ENCODE measurements at regions not wholly inside any gene's neighbourhood (a gene's known extent, or its start where the extent isn't known, plus 50 kb on each side); places are given as distances from the start of the nearest gene placed in this dataset.
"Not testable (repeated sequence)": the region's sequence is repeated elsewhere in the genome, so short reads cannot be mapped to it uniquely, and the experiment has no call there.

DNA sequence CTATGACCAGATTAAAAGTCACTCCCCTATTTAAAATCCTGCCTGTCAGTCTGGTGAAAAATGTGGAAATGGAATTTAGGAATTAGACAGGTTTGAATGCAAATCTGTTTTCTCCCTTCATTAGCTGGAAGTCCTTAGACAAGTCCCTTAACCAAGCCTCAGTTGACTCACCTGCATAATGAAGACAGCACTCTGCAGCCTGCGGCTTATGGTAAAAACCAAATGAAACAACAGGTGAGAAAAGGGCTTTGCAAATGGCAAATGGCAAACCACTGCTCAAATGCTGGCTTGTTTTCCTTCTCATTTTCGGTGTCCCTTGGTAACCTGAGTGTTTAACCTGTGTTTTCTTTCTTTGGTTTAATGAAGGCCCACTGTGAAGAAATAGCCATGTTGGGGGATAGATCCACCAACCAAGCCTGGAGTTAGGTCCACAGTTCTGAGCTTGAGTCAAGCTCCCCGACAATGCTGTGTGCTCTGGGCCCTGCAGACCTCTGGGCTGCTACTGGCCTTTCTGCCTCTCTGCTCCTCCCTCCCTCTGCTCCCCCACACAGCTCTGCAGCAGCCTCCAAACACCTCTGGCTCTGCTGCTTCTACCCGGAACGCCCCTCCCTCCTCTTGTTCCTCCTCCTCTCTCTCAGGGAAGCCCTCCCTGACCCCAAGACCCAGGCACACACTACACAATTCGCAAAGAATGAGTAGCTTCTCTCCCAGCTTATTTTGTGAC, 641.8 kb downstream of the MATN1 start:
- H3K4me3 Mint-ChIP-seq (ENCODE audit: low read depth) = no peak overlapping the region
- peaks cover 3% of the 10 kb centered on the region for H3K4me1 Mint-ChIP-seq (ENCODE audit: low read depth)
- H3K36me3 Mint-ChIP-seq (ENCODE audit: insufficient read depth) = no peaks in the 10 kb centered on the region
- TF ChIP-seq, protein P1, sequence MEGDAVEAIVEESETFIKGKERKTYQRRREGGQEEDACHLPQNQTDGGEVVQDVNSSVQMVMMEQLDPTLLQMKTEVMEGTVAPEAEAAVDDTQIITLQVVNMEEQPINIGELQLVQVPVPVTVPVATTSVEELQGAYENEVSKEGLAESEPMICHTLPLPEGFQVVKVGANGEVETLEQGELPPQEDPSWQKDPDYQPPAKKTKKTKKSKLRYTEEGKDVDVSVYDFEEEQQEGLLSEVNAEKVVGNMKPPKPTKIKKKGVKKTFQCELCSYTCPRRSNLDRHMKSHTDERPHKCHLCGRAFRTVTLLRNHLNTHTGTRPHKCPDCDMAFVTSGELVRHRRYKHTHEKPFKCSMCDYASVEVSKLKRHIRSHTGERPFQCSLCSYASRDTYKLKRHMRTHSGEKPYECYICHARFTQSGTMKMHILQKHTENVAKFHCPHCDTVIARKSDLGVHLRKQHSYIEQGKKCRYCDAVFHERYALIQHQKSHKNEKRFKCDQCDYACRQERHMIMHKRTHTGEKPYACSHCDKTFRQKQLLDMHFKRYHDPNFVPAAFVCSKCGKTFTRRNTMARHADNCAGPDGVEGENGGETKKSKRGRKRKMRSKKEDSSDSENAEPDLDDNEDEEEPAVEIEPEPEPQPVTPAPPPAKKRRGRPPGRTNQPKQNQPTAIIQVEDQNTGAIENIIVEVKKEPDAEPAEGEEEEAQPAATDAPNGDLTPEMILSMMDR (IDR thresholded peaks at IDR 0.05; ENCODE audit: unreplicated experiment) = no peak
- H3K27ac Mint-ChIP-seq = no peak overlapping the region
- H3K9me3 Mint-ChIP-seq (ENCODE audit: low read depth) = peaks cover 3% of the 10 kb centered on the region
- peaks cover 6% of the 10 kb centered on the region for H3K27me3 Mint-ChIP-seq
- no peak for DNase-seq (ENCODE audit: low spot score, unreplicated experiment)

DNA sequence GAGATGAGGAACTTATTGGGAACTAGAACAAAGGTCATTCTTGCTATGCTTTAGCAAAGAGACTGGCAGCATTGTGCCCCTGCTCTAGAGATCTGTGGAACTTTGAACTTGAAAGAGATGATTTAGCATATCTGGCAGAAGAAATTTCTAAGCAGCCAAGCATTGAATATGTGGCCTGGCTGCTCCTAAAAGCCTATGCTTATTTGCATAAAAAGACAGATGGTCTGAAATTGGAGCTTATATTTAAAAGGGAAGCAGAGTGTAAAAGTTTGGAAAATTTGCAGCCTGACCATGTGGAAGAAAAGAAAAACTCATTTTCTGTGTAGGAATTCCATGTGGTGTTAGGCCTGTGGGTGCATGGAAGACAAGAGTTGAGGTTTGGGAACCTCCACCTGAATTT, 647.5 kb downstream of the MATN1 start:
- H3K27ac Mint-ChIP-seq; H3K4me1 Mint-ChIP-seq (ENCODE audit: low read depth); DNase-seq (ENCODE audit: low spot score, unreplicated experiment); H3K36me3 Mint-ChIP-seq (ENCODE audit: insufficient read depth); H3K4me3 Mint-ChIP-seq (ENCODE audit: low read depth); H3K27me3 Mint-ChIP-seq: not testable (repeated sequence)
- peaks cover 10% of the 10 kb centered on the region for H3K9me3 Mint-ChIP-seq (ENCODE audit: low read depth)

DNA sequence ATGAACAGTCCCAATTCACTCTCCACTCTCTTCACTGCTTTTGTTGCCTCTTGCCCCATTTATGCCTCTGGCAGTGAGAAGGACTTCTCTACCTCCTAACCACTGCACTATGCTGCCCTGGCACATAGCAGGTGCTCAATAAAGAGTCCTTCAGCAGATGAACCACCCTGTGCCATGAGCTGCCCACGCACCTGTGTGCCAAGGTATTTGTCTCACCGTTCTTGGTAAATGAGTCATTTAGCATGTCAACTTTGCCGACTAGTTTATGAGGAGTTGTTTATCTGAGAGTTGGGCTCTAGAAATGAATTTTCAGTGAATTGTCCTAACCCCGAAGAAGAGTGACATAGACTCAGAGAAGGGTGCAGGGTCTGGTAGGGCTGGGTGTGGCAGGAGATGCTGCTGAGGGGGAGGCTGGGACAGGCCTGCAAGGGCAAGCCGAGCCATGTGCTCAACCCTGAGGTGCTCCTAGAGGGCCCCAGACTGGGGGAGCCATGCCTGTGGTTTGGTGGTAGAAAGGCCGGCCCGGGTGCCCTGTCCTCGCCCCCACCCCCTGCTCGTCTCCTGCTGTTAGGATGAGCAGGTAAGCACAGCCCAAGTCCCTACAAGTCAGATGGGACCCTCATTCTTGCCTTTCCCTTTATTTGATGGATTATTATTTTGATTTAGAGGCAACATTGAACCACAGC, 654.5 kb downstream of the MATN1 start:
- Mint-ChIP-seq H3K27me3 (no peaks in the 10 kb centered on the region), H3K27ac (no peak overlapping the region), H3K4me1 (ENCODE audit: low read depth) (peaks cover 3% of the 10 kb centered on the region), H3K4me3 (ENCODE audit: low read depth) (no peak overlapping the region), H3K36me3 (ENCODE audit: insufficient read depth) (no peaks in the 10 kb centered on the region), H3K9me3 (ENCODE audit: low read depth) (no peaks in the 10 kb centered on the region)
- DNase-seq (ENCODE audit: low spot score, unreplicated experiment) = no peak
- TF ChIP-seq, protein P1 (IDR thresholded peaks at IDR 0.05; ENCODE audit: unreplicated experiment) = no peak

DNA sequence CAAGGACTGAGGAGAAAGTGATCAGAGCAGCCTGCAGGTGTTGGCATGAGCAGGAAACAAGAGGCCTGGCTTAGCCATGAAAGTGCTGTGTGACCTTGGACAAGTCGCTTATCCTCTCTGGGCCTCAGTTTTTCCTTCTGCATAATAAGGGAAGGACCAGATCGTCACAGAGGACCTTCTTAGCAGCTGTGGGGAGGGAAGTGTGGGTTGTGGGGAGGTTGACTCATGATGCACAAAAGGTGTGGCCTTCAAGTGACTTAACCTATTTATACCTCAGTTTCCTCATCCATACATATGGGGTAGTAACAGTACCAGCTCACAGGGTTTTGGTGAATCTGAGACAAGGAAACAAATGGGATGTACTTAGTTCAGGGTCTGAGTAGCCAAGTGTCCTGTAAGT, 658.8 kb downstream of the MATN1 start:
- no peaks in the 10 kb centered on the region for H3K27me3 Mint-ChIP-seq
- H3K36me3 Mint-ChIP-seq (ENCODE audit: insufficient read depth) = no peaks in the 10 kb centered on the region
- H3K4me1 Mint-ChIP-seq (ENCODE audit: low read depth) = peaks cover 9% of the 10 kb centered on the region

DNA sequence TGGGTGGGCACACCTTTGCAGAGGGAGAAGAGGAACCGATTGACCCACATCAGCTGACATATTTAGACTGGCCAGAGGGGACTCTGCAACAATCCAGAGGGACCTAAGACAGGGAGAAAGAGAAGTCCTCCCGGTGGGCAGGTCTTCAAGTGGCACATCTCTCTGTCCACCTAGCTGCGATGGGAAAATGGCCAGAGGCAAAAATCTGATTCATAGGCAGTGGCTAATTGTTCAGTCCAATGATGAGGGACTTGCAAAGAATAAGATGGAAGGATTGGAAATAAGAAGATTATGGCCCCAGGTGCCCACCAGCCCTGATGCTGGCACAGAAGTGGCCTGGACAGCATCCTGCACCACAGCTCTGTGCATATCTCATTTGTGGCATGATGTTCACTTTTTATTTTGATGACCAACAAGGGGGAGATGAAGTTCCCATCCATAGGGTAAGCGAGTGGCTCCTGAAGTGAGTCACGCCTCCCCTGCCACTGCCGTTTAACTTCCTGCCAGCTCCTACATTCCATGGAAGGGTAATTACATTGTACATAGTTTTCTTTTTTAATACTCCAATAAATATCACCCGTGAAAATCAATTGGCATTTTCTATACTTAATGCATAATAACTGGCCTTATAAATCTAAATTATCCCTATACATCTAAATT, 659.6 kb downstream of the MATN1 start:
- no peak overlapping the region for H3K27ac Mint-ChIP-seq
- H3K4me3 Mint-ChIP-seq (ENCODE audit: low read depth) = no peak overlapping the region
- peaks cover 9% of the 10 kb centered on the region for H3K4me1 Mint-ChIP-seq (ENCODE audit: low read depth)
- TF ChIP-seq, protein P1 (IDR thresholded peaks at IDR 0.05; ENCODE audit: unreplicated experiment) = no peak
- no peaks in the 10 kb centered on the region for H3K36me3 Mint-ChIP-seq (ENCODE audit: insufficient read depth)
- DNase-seq (ENCODE audit: low spot score, unreplicated experiment) = no peak
- H3K9me3 Mint-ChIP-seq (ENCODE audit: low read depth) = no peaks in the 10 kb centered on the region
- no peaks in the 10 kb centered on the region for H3K27me3 Mint-ChIP-seq

More for the DNA sequence above, 658.8 kb downstream of the MATN1 start:
- Mint-ChIP-seq H3K4me3 (ENCODE audit: low read depth) (no peak overlapping the region), H3K9me3 (ENCODE audit: low read depth) (no peaks in the 10 kb centered on the region), H3K27ac (no peak overlapping the region)
- TF ChIP-seq, protein P1 (IDR thresholded peaks at IDR 0.05; ENCODE audit: unreplicated experiment) = no peak
- DNase-seq (ENCODE audit: low spot score, unreplicated experiment) = no peak

All from progenitor cell of endocrine pancreas (in vitro differentiated cells).